HEK293 (cell line): ENCODE measurements at regions not wholly inside any gene's neighbourhood (a gene's known extent, or its start where the extent isn't known, plus 50 kb on each side); places are given as distances from the start of the nearest gene placed in this dataset.

Source experiments
- CTCF ChIA-PET: fragments of 350-600 bp; formaldehyde crosslinking; extraction: SDS; loops from one replicate; lab custom pipeline; 2021; ENCODE audit warnings: antibody characterized with exemption; lab: Yijun Ruan, JAX
- POLR2A ChIA-PET: fragments of 300-600 bp; formaldehyde crosslinking; extraction: SDS; loops from one replicate; lab custom pipeline; 2020; ENCODE audit warnings: antibody characterized with exemption, inconsistent platforms; lab: Yijun Ruan, JAX
- H3K27ac ChIP-seq: fragments of 200-500 bp; sonication (Bioruptor generic); 2 replicates; pipeline ENCODE4 v1.5.1; 2014; ENCODE audit warnings: low read depth, low read length, control low read depth, inconsistent platforms; ENCODE audit errors: extremely low read depth
- H3K36me3 ChIP-seq, 2 experiments: fragments of 200-500 bp in 1 of 2; sonication (Bioruptor generic) in 1 of 2; 1 replicate in 1 of 2; 2 replicates in 1 of 2; pipeline ENCODE4 v1.5.1; 2014 to 2017; ENCODE audit warnings: inconsistent platforms in 2 of 2, low read length in 2 of 2; ENCODE audit not compliant: control insufficient read depth in 2 of 2, insufficient read depth in 1 of 2
- H3K4me1 ChIP-seq: fragments of 200-500 bp; sonication (Bioruptor generic); 2 replicates; pipeline ENCODE4 v1.5.1; 2014; ENCODE audit warnings: mild to moderate bottlenecking, low read length, inconsistent platforms; ENCODE audit not compliant: control insufficient read depth, insufficient read depth
- H3K4me3 ChIP-seq: 2 replicates; pipeline ENCODE4 v1.5.1; 2011; ENCODE audit warnings: low read depth, mild to moderate bottlenecking, control low read depth, low read length, moderate library complexity
- H3K9me3 ChIP-seq: fragments of 200-500 bp; sonication (Bioruptor generic); 2 replicates; pipeline ENCODE4 v1.5.1; 2014; ENCODE audit warnings: low read depth, low read length, inconsistent platforms; ENCODE audit not compliant: control insufficient read depth, insufficient read depth
- EGR2 ChIP-seq: fragments of 450-650 bp; formaldehyde crosslinking; IDR thresholded peaks from 2 replicates; pipeline ENCODE4 v1.5.1; 2016; ENCODE audit warnings: low read depth, missing biosample characterization, missing genetic modification characterization
- GLI4 ChIP-seq: fragments of 450-650 bp; formaldehyde crosslinking; IDR thresholded peaks from 2 replicates; pipeline ENCODE4 v1.5.1; 2016; ENCODE audit warnings: missing biosample characterization, missing genetic modification characterization
- HOXD13 ChIP-seq: sonication (generic); formaldehyde crosslinking; IDR thresholded peaks from 2 replicates; pipeline ENCODE4 v1.8.0; 2022; ENCODE audit warnings: missing genetic modification reagents, borderline replicate concordance
- SCRT1 ChIP-seq: fragments of 450-650 bp; formaldehyde crosslinking; IDR thresholded peaks from 2 replicates; pipeline ENCODE4 v1.5.1; 2016; ENCODE audit warnings: missing biosample characterization, missing genetic modification characterization, borderline replicate concordance
- SETDB1 ChIP-seq: IDR thresholded peaks from one replicate; pipeline ENCODE4 v1.6.1; 2017; ENCODE audit warnings: mild to moderate bottlenecking, low read length, moderate library complexity, mixed read lengths; ENCODE audit not compliant: insufficient read length
- SP2 ChIP-seq: fragments of 450-650 bp; formaldehyde crosslinking; IDR thresholded peaks from 2 replicates; pipeline ENCODE4 v1.5.1; 2016; ENCODE audit warnings: missing biosample characterization, missing genetic modification characterization
- ZBTB21 ChIP-seq: fragments of 450-650 bp; formaldehyde crosslinking; IDR thresholded peaks from 2 replicates; pipeline ENCODE4 v1.5.1; 2017; ENCODE audit warnings: missing biosample characterization, missing genetic modification characterization
- ZNF121 ChIP-seq: fragments of 450-650 bp; formaldehyde crosslinking; IDR thresholded peaks from 2 replicates; pipeline ENCODE4 v1.5.1; 2016; ENCODE audit warnings: missing biosample characterization, missing genetic modification characterization
- ZNF174 ChIP-seq: fragments of 450-650 bp; formaldehyde crosslinking; IDR thresholded peaks from 2 replicates; pipeline ENCODE4 v1.5.0; 2017; ENCODE audit warnings: missing biosample characterization, mild to moderate bottlenecking, missing genetic modification characterization
- ZNF175 ChIP-seq: fragments of 450-650 bp; formaldehyde crosslinking; IDR thresholded peaks from 2 replicates; pipeline ENCODE4 v1.5.1; 2016; ENCODE audit warnings: missing biosample characterization, missing genetic modification characterization
- ZNF19 ChIP-seq: fragments of 450-650 bp; formaldehyde crosslinking; IDR thresholded peaks from 2 replicates; pipeline ENCODE4; 2016; ENCODE audit warnings: missing biosample characterization, missing genetic modification characterization, low read depth
- ZNF202 ChIP-seq: fragments of 450-650 bp; formaldehyde crosslinking; IDR thresholded peaks from 2 replicates; pipeline ENCODE4 v1.5.1; 2016; ENCODE audit warnings: missing biosample characterization, missing genetic modification characterization, borderline replicate concordance
- ZNF239 ChIP-seq: fragments of 450-650 bp; formaldehyde crosslinking; IDR thresholded peaks from 2 replicates; pipeline ENCODE4 v1.5.1; 2016; ENCODE audit warnings: missing biosample characterization, missing genetic modification characterization
- ZNF292 ChIP-seq: fragments of 450-650 bp; formaldehyde crosslinking; IDR thresholded peaks from 2 replicates; pipeline ENCODE4 v1.5.1; 2016; ENCODE audit warnings: low read depth, missing biosample characterization, missing genetic modification characterization, borderline replicate concordance
- ZNF37A ChIP-seq: fragments of 450-650 bp; IDR thresholded peaks from 2 replicates; pipeline ENCODE4 v1.5.1; 2018; ENCODE audit warnings: missing biosample characterization, missing genetic modification characterization
- ZNF510 ChIP-seq: fragments of 450-650 bp; formaldehyde crosslinking; IDR thresholded peaks from 2 replicates; pipeline ENCODE4 v1.5.1; 2018; ENCODE audit warnings: mild to moderate bottlenecking, missing genetic modification characterization, missing biosample characterization; ENCODE audit not compliant: insufficient replicate concordance
- ZNF76 ChIP-seq: fragments of 450-650 bp; formaldehyde crosslinking; IDR thresholded peaks from 2 replicates; pipeline ENCODE4; 2016; ENCODE audit warnings: low read depth, missing biosample characterization, missing genetic modification characterization, borderline replicate concordance
- TF ChIP-seq, protein P1 (sequence below): fragments of 450-650 bp; formaldehyde crosslinking; IDR thresholded peaks from 2 replicates; pipeline ENCODE4 v1.5.1; 2017; ENCODE audit warnings: missing biosample characterization, missing genetic modification characterization
- TF ChIP-seq, protein P2 (sequence below): fragments of 450-650 bp; formaldehyde crosslinking; IDR thresholded peaks from 2 replicates; pipeline ENCODE4 v1.5.1; 2016; ENCODE audit warnings: missing biosample characterization, missing genetic modification characterization
- TF ChIP-seq, protein P3 (sequence below): IDR thresholded peaks from 2 replicates; pipeline ENCODE4 v1.6.1; 2011; ENCODE audit warnings: mild to moderate bottlenecking, low read depth, low read length, borderline replicate concordance

GRCh38 chr7:25369786-25370185 lies 141.5 kb upstream of the NPVF start (continued):
- TF ChIP-seq, protein P1, sequence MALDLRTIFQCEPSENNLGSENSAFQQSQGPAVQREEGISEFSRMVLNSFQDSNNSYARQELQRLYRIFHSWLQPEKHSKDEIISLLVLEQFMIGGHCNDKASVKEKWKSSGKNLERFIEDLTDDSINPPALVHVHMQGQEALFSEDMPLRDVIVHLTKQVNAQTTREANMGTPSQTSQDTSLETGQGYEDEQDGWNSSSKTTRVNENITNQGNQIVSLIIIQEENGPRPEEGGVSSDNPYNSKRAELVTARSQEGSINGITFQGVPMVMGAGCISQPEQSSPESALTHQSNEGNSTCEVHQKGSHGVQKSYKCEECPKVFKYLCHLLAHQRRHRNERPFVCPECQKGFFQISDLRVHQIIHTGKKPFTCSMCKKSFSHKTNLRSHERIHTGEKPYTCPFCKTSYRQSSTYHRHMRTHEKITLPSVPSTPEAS (tag by site-specific recombination): no peak
- TF ChIP-seq ZNF175 (no peak), ZNF202 (tag by site-specific recombination) (no peak), ZBTB21 (tag by site-specific recombination) (no peak), ZNF292 (tag by site-specific recombination) (no peak)
- TF ChIP-seq, protein P2, sequence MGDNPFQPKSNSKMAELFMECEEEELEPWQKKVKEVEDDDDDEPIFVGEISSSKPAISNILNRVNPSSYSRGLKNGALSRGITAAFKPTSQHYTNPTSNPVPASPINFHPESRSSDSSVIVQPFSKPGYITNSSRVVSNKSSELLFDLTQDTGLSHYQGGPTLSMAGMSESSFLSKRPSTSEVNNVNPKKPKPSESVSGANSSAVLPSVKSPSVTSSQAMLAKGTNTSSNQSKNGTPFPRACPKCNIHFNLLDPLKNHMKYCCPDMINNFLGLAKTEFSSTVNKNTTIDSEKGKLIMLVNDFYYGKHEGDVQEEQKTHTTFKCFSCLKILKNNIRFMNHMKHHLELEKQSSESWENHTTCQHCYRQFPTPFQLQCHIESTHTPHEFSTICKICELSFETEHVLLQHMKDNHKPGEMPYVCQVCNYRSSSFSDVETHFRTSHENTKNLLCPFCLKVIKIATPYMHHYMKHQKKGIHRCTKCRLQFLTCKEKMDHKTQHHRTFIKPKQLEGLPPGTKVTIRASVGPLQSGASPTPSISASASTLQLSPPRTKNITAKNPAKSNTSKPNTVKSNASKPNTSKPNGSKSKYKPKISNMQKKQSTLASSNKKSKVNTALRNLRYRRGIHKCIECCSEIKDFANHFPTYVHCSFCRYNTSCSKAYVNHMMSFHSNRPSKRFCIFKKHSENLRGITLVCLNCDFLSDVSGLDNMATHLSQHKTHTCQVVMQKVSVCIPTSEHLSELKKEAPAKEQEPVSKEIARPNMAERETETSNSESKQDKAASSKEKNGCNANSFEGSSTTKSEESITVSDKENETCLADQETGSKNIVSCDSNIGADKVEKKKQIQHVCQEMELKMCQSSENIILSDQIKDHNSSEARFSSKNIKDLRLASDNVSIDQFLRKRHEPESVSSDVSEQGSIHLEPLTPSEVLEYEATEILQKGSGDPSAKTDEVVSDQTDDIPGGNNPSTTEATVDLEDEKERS (tag by site-specific recombination): no peak

DNA sequence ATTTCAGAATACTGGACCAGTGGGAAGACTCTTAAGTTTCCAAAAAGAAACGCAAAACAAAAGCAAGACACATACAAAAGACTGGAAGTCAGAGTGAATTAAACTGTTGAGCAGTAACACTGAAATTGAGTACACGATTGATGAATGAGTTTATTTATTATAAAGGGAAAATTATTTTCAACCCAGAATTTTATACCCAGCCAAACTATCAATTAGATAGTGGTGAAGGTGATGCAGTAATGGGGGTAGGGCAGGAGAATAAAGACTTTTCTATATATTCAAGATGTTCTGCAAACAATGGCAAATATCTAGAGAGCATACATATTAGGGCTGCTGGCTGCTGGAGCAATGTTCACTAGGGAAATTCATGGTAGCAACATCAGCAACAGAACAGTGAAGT lies 143.7 kb upstream of the NPVF start:
- H3K27ac ChIP-seq: no peak overlapping the region
- H3K36me3 ChIP-seq: no peaks in the 10 kb centered on the region
- no peaks in the 10 kb centered on the region; the same call in 1 of the 2 replicates for H3K9me3 ChIP-seq
- ChIA-PET POLR2A (no interaction called here), CTCF (interaction anchor here (0.9 kb wide), 1 partner anchor 8 kb away, joined by 3 read pairs; no protein-coding TSS in a partner anchor)
- no peak overlapping the region for H3K4me3 ChIP-seq
- no peaks in the 10 kb centered on the region for H3K4me1 ChIP-seq
- TF ChIP-seq SETDB1 (peak; percentile 78), ZNF121 (tag by site-specific recombination) (no peak)

DNA sequence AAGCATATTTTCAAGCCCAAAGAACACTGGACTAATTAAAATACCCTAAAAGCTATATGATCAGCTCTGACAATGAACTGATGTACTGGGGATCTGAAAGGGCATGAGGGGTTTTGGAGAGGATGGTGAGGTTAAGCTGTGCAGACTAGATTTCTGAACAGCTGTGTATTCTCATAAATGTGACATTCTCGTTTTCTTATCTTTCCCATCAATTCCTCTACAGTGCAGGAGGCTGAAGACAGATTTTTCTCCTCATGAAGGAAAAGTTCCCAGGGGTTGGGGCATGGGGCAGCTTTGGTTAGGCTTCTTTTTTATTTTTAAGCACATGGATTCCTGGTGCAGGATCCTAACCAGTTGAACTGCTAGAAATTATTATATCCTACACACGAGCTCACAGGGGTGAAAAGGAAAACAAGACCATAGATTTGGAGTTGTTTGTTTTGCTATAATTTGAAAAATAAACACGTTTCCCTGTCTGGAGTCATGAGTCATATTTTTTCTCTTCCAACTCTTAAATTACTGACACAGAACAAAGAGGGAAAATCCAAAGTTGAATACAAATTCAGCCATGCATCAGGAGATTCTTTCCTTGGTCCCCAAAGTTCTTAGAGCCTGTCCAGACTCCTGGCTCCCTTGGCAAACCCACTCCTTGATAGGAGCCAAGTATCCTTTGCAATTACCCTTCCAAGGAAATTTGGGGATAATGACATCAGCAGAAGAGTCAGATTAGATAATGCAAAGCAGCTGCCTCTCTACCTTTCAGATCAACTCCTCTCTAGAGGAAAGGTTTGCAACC lies 147.7 kb upstream of the NPVF start:
- CTCF ChIA-PET: interaction anchor here (0.6 to 1.4 kb wide), 7 partner anchors 26 to 473 kb away, joined by 3 to 6 read pairs (median 3); no protein-coding TSS in a partner anchor
- Histone ChIP-seq H3K4me3 (no peak overlapping the region), H3K9me3 (no peaks in the 10 kb centered on the region; the same call in 1 of the 2 replicates), H3K27ac (no peak overlapping the region), H3K36me3 (no peaks in the 10 kb centered on the region)
- POLR2A ChIA-PET: no interaction called here
- TF ChIP-seq ZNF19: no peak
- TF ChIP-seq ZNF37A: no peak
- no peak for TF ChIP-seq SP2 (tag by site-specific recombination)
- TF ChIP-seq SCRT1: no peak
- no peak for TF ChIP-seq ZNF76 (tag by site-specific recombination)
- no peak for TF ChIP-seq EGR2 (tag by site-specific recombination)
- no peak for TF ChIP-seq ZNF174 (tag by site-specific recombination)
- no peak for TF ChIP-seq GLI4 (tag by site-specific recombination)
- TF ChIP-seq ZNF510: no peak
- TF ChIP-seq, protein P3, sequence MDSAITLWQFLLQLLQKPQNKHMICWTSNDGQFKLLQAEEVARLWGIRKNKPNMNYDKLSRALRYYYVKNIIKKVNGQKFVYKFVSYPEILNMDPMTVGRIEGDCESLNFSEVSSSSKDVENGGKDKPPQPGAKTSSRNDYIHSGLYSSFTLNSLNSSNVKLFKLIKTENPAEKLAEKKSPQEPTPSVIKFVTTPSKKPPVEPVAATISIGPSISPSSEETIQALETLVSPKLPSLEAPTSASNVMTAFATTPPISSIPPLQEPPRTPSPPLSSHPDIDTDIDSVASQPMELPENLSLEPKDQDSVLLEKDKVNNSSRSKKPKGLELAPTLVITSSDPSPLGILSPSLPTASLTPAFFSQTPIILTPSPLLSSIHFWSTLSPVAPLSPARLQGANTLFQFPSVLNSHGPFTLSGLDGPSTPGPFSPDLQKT: no peak
- no peak for TF ChIP-seq HOXD13 (CRISPR knock-in tag)
- TF ChIP-seq ZNF239 (tag by site-specific recombination): no peak
- TF ChIP-seq, all 188 proteins: peak for 0
- no peaks in the 10 kb centered on the region for H3K4me1 ChIP-seq
